Activated T-helper 17 cell treated with anti-CD3 and anti-CD28 coated beads, Interleukin-2, amount 50 U/mL, for 72 hours (primary cell): ENCODE measurements at regions not wholly inside any gene's neighbourhood (a gene's known extent, or its start where the extent isn't known, plus 50 kb on each side); places are given as distances from the start of the nearest gene placed in this dataset.

ENCODE experiments used
- ATAC-seq: fragments of 150-1000 bp; cut with Tn5 transposase; replicated peaks from 2 replicates; pipeline ENCODE4 v1.10.0; 2021; ENCODE audit warnings: mild to moderate bottlenecking, moderate library complexity
- H3K27ac Mint-ChIP-seq: one replicate; pipeline ENCODE4 v1.8.0; 2022; ENCODE audit warnings: mixed read lengths
- H3K27me3 Mint-ChIP-seq: one replicate; pipeline ENCODE4 v1.8.0; 2022; ENCODE audit warnings: mixed read lengths
- H3K36me3 Mint-ChIP-seq: one replicate; pipeline ENCODE4 v1.8.0; 2022; ENCODE audit warnings: low read depth, mild to moderate bottlenecking, mixed read lengths
- H3K4me1 Mint-ChIP-seq: one replicate; pipeline ENCODE4 v1.8.0; 2022; ENCODE audit warnings: mixed read lengths
- H3K4me3 Mint-ChIP-seq: one replicate; pipeline ENCODE4 v1.8.0; 2022; ENCODE audit warnings: mild to moderate bottlenecking, mixed read lengths
- H3K9me3 Mint-ChIP-seq: one replicate; pipeline ENCODE4 v1.8.0; 2022; ENCODE audit warnings: mixed read lengths

DNA sequence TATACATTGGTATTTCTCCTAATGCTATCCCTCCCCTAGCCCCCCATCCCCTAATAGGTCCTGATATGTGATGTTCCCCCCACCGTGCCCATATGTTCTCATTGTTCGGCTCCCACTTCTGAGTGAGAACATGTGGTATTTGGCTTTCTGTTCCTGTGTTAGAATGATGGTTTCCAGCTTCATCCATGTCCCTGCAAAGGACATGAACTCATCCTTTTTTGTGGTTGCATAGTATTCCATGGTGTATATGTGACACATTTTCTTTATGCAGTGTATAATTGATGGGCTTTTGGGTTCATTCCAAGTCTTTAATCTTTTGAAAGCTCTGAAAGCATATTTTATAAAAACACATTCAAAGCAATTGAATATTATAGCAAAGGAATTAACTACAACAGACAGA is 1169.4 kb upstream of the ZEB2 start:
- Mint-ChIP-seq H3K27ac (no peak overlapping the region), H3K36me3 (no peaks in the 10 kb centered on the region), H3K27me3 (no peaks in the 10 kb centered on the region), H3K4me1 (no peaks in the 10 kb centered on the region), H3K9me3 (no peaks in the 10 kb centered on the region), H3K4me3 (no peak overlapping the region)
- ATAC-seq = no peak

GRCh38 chr2:145688156-145688555 is 1168.2 kb upstream of the ZEB2 start:
- Mint-ChIP-seq H3K27me3 (no peaks in the 10 kb centered on the region), H3K4me1 (no peaks in the 10 kb centered on the region), H3K27ac (no peak overlapping the region), H3K4me3 (no peak overlapping the region), H3K9me3 (no peaks in the 10 kb centered on the region), H3K36me3 (no peaks in the 10 kb centered on the region)
- ATAC-seq = no peak

- Mint-ChIP-seq H3K36me3 (no peaks in the 10 kb centered on the region), H3K4me1 (no peaks in the 10 kb centered on the region), H3K27ac (no peak overlapping the region), H3K9me3 (no peaks in the 10 kb centered on the region), H3K27me3 (no peaks in the 10 kb centered on the region), H3K4me3 (no peak overlapping the region)
- ATAC-seq = no peak
Observed at GRCh38 chr2:145687442-145688134, 1167.7 kb upstream of the ZEB2 start.

GRCh38 chr2:145685383-145686050 is 1165.6 kb upstream of the ZEB2 start:
- Mint-ChIP-seq H3K9me3 (no peaks in the 10 kb centered on the region), H3K4me1 (no peaks in the 10 kb centered on the region), H3K27ac (no peak overlapping the region), H3K4me3 (no peak overlapping the region), H3K27me3 (no peaks in the 10 kb centered on the region), H3K36me3 (no peaks in the 10 kb centered on the region)
- ATAC-seq = no peak

GRCh38 chr2:145682546-145683157 is 1162.7 kb upstream of the ZEB2 start:
- H3K4me3 Mint-ChIP-seq = no peak overlapping the region
- H3K27me3 Mint-ChIP-seq = no peaks in the 10 kb centered on the region
- no peak for ATAC-seq
- no peaks in the 10 kb centered on the region for H3K4me1 Mint-ChIP-seq
- H3K9me3 Mint-ChIP-seq = no peaks in the 10 kb centered on the region
- H3K27ac Mint-ChIP-seq = no peak overlapping the region
- no peaks in the 10 kb centered on the region for H3K36me3 Mint-ChIP-seq

DNA sequence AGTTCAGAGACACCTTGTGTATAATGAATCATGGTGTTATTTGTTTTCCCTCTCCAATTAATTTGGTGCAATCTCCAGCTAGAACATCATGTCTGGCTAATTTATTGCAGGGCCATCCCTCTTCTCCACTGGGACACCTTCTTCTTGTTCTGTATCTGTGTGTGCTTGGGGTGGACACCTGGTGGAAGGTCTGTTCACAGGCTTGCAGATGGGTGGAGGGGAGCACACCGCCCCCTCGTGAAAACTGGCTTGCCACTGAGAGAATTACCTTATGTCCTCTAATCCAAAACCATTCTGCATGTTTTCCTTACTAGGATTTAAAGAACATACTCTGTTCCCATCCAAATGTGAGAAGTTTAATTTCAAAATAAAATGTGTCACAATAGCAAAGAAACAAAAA is 1160.4 kb upstream of the ZEB2 start:
- Mint-ChIP-seq H3K4me3 (no peak overlapping the region), H3K4me1 (no peaks in the 10 kb centered on the region)

DNA sequence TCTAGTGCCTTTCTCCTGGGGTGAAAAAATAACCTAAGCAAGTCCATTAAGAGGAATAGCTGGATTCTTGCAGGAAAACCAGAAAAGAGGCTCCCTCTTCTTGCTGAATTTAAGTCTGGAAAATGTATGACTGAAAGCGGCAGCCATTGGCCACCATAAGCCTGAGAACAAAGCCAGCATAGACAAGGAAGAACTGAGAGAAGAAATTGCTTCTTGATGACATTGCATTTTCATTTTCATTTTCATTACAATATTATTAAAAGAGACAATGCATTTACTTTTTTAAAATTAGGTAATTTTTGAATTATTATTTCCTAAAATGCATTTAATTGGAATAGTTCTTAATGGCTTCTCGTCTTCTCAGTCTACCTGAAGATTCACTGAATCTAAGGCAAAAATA is 1157.5 kb upstream of the ZEB2 start:
- ATAC-seq = no peak
- Mint-ChIP-seq H3K27me3 (no peaks in the 10 kb centered on the region), H3K27ac (no peak overlapping the region), H3K4me1 (no peaks in the 10 kb centered on the region), H3K9me3 (peaks cover 5% of the 10 kb centered on the region), H3K36me3 (no peaks in the 10 kb centered on the region), H3K4me3 (no peak overlapping the region)

More for the DNA sequence above, 1160.4 kb upstream of the ZEB2 start:
- Mint-ChIP-seq H3K9me3 (no peaks in the 10 kb centered on the region), H3K27ac (no peak overlapping the region), H3K27me3 (no peaks in the 10 kb centered on the region), H3K36me3 (no peaks in the 10 kb centered on the region)
- ATAC-seq = no peak

GRCh38 chr2:145674705-145675104 is 1154.8 kb upstream of the ZEB2 start:
- no peak overlapping the region for H3K27ac Mint-ChIP-seq
- no peaks in the 10 kb centered on the region for H3K36me3 Mint-ChIP-seq

DNA sequence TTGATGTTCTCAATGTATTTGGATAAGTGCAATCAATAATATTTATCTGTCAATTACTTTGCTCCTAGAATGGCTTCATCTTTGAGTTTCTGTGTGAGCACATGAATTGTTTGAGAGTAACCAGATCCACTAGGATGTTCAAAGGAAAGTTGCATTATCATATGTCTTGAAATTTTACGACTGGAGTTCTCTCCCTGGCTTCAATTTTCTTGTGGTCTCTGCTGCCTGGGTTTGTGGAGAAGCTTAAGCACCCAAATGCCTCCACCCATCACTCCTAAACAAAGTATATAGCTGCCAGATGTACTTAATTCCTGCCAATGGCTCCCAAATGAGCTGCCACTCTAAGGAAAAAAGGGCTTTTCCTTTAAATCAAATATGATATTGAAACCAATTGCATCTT is 1149.4 kb upstream of the ZEB2 start:
- H3K4me1 Mint-ChIP-seq = no peaks in the 10 kb centered on the region
- H3K4me3 Mint-ChIP-seq = no peak overlapping the region
- H3K27me3 Mint-ChIP-seq = no peaks in the 10 kb centered on the region
- no peak for ATAC-seq
- peaks cover 7% of the 10 kb centered on the region for H3K9me3 Mint-ChIP-seq
- no peak overlapping the region for H3K27ac Mint-ChIP-seq
- no peaks in the 10 kb centered on the region for H3K36me3 Mint-ChIP-seq

More at GRCh38 chr2:145674705-145675104, 1154.8 kb upstream of the ZEB2 start:
- no peak overlapping the region for H3K4me3 Mint-ChIP-seq
- H3K27me3 Mint-ChIP-seq = no peaks in the 10 kb centered on the region
- H3K9me3 Mint-ChIP-seq = peaks cover 12% of the 10 kb centered on the region
- no peak for ATAC-seq
- no peaks in the 10 kb centered on the region for H3K4me1 Mint-ChIP-seq

DNA sequence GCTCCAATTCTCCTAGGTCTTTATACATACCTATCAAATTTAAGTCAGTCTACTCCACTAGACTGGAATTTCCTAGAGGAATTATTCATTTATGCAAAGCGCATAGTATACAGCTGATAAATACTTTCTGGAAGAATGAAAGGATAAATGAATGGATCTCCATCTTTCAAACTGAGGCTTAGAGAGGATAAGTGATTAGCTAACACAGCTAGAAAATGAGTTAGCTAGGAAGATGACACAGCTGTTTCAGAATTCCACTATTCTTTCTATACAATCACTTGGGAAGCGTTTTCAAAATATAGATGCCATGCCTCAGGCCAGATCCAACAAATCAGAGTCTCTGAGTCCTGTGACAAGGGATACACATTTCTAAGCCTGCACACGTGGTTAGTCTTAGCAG is 1146.6 kb upstream of the ZEB2 start:
- Mint-ChIP-seq H3K27me3 (no peaks in the 10 kb centered on the region), H3K36me3 (no peaks in the 10 kb centered on the region), H3K27ac (no peak overlapping the region), H3K4me1 (no peaks in the 10 kb centered on the region), H3K4me3 (no peak overlapping the region), H3K9me3 (peaks cover 5% of the 10 kb centered on the region)
- no peak for ATAC-seq

DNA sequence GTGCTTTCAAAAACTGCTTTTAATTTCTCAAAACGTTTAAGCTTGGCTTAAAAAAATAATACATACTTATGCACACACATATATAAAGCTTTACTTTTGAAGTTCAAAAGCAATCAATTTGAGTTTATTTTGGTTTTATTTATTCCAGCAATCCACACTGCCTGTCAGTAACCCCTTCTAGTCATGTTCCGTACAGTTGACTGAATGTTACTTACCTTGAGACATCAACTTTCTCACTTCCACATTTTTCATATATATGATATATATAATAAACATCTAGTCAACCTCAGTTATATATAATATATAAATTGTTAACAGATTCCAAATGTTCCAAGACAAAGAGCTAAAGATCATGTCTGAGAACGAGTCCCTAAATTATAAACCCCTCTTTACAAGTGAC is 1137.3 kb upstream of the ZEB2 start:
- no peaks in the 10 kb centered on the region for H3K36me3 Mint-ChIP-seq
- no peaks in the 10 kb centered on the region for H3K4me1 Mint-ChIP-seq
- ATAC-seq = no peak
- H3K27ac Mint-ChIP-seq = no peak overlapping the region
- H3K27me3 Mint-ChIP-seq = no peaks in the 10 kb centered on the region
- no peak overlapping the region for H3K4me3 Mint-ChIP-seq
- no peaks in the 10 kb centered on the region for H3K9me3 Mint-ChIP-seq

DNA sequence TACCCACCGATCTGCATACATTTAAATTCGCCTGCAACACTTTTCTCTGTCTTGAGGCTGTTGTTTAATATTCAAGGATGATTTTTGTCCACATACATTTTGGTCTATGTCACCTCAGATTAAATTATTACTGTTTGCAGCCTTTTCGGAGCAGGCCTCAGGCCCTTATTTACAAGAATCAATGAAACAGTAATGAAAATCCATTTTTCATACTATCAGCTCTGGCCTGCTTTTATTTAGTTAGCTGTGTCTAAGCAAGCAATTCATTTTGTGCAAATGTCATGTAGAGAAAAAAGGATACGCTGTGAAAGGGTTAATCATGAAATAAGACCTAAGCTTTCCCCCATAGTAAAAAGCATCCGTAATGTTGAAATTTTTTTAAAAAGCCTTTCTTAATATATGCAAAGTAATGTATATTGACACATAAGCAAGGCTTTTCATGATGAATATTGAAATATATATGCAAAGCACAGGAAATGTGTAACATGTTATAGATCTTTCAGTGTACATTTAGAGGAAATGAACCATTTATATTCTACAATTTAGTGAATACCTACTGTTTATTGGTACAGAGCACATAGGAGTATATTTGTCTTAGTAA is 1135.3 kb upstream of the ZEB2 start:
- no peaks in the 10 kb centered on the region for H3K36me3 Mint-ChIP-seq
- no peaks in the 10 kb centered on the region for H3K9me3 Mint-ChIP-seq
- ATAC-seq = no peak
- H3K27me3 Mint-ChIP-seq = no peaks in the 10 kb centered on the region
- no peak overlapping the region for H3K4me3 Mint-ChIP-seq
- H3K27ac Mint-ChIP-seq = no peak overlapping the region
- no peaks in the 10 kb centered on the region for H3K4me1 Mint-ChIP-seq

GRCh38 chr2:145654746-145655145 is 1134.8 kb upstream of the ZEB2 start:
- Mint-ChIP-seq H3K36me3 (no peaks in the 10 kb centered on the region), H3K4me3 (no peak overlapping the region), H3K9me3 (no peaks in the 10 kb centered on the region), H3K27ac (no peak overlapping the region), H3K27me3 (no peaks in the 10 kb centered on the region), H3K4me1 (no peaks in the 10 kb centered on the region)
- no peak for ATAC-seq

DNA sequence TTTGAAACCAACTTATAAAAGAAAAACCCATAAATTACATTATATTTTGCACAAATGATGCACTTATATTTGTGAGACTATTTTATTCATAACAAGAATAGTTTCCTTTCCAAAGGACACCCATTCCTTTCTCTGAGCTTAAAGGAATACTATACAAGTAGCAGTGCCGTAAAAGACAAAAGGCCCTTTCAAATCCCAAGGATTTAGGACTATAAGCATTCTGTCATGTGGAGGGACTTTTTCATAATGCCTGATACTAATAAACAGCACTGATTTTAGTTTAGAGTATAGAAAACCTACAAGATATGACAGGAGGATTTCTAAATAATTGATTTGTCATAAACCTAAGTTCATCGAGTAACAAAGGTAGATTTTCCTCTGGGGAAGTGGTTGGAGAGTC is 1134.2 kb upstream of the ZEB2 start:
- Mint-ChIP-seq H3K27ac (no peak overlapping the region), H3K4me1 (no peaks in the 10 kb centered on the region), H3K4me3 (no peak overlapping the region), H3K36me3 (no peaks in the 10 kb centered on the region), H3K27me3 (no peaks in the 10 kb centered on the region), H3K9me3 (no peaks in the 10 kb centered on the region)
- no peak for ATAC-seq

- no peaks in the 10 kb centered on the region for H3K9me3 Mint-ChIP-seq
- H3K27ac Mint-ChIP-seq = no peak overlapping the region
- no peak for ATAC-seq
- H3K4me3 Mint-ChIP-seq = no peak overlapping the region
- H3K27me3 Mint-ChIP-seq = no peaks in the 10 kb centered on the region
- H3K4me1 Mint-ChIP-seq = no peaks in the 10 kb centered on the region
- H3K36me3 Mint-ChIP-seq = no peaks in the 10 kb centered on the region
Observed at GRCh38 chr2:145653553-145653952, 1133.6 kb upstream of the ZEB2 start.
